Mucosa of gallbladder (tissue), 1 donor: ENCODE measurements at regions not wholly inside any gene's neighbourhood (a gene's known extent, or its start where the extent isn't known, plus 50 kb on each side); places are given as distances from the start of the nearest gene placed in this dataset.
"Not testable (repeated sequence)": the region's sequence is repeated elsewhere in the genome, so short reads cannot be mapped to it uniquely, and the experiment has no call there.

Experiments
- DNase-seq: peaks from one replicate; pipeline ENCODE4 v3.0.0-alpha.2; 2020; ENCODE audit warnings: low spot score
- donor health status: DM: no; HTN: no; CAD: no.

DNA sequence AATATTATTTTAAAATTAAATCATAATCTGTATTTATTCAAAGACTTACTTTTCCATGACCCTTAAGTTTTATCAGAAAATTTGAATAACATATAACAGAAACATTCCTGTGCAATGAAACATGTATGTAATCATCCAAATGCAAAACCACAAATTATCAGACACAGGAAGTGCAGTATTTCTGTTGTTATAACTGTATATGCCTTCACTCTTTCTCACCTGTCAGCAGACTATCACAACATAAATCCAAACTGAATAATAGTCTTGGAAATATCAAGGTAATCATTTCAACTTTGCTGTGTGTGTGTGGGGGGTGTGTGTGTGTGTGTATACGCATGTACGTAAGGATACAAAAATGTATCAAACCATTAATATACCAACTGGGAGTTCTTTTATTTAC lies 285.9 kb downstream of the SLC7A11 start:
- no peak for DNase-seq

DNA sequence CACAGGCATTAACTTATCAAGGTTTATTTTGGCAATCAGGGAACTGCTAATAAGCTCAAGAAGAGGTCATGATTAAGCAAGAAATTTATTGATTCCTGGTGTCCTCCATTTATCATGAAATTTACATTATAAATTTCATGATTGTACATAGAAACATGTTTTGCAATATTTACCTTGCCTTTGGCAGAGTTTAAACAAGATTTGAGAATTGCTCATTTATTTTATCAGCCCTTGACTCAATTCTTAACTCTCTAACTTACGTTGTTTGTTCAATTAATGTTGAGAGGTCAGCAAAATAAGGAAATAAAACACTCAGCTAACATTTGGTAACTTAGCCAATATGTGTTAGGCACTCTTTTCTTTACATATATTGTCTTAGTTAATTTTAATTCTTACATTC lies 286.6 kb downstream of the SLC7A11 start:
- DNase-seq, result no peak

DNA sequence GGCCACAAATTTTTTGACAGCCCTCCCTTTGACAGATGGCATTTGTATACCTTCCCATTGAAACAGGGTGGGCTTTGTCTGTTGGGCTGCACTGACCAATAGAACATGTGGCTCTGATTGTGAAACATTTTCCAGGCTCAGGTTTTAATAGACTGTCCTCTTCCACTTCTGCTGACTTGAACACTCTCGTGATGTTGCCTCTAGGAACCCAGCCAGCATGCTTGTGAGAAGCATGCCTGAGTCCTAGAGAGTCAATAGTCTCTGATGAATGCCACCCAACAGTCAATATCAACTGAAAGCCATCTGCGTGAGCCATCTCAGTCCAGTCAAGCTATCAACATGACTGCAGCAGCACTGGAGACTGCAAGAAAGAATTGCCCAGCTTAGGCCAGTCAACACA lies 290.0 kb downstream of the SLC7A11 start:
- DNase-seq, result no peak

DNA sequence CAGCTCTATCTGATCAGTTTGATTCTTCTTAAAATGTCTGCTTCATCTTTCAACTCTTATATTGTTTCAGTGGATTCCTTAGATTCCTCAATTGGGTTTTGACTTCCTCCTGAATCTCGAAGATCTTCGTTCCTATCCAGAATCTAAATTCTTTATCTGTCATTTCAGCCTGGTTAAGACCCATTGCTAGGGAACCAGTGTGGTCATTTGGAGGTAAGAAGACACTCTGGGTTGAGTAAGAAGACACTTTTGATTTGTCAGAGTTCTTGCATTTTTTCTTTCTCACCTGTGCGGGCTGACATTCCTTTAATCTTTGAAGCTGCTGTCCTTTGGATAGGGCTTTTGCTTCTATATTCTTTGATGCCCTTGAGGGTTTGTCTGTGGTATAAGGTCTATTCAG lies 291.9 kb downstream of the SLC7A11 start:
- DNase-seq, result no peak

DNA sequence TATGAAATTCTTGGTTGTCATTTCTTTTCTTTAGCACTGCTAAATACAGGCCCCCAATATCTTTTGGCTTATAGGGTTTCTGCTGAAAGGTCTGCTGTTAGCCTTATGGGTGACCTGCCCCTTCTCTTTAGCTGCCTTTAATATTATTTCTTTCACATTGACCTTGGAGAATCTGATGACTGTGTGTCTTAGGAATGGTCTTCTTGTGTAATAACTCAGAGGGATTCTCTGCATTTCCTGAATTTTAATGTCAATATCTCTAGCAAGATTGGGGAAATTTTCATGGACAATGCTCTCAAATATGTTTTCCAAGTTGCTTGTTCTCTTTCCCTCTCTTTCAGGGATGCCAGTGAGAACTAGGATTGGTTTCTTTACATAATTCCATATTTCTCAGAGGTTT lies 292.4 kb downstream of the SLC7A11 start:
- no peak for DNase-seq

DNA sequence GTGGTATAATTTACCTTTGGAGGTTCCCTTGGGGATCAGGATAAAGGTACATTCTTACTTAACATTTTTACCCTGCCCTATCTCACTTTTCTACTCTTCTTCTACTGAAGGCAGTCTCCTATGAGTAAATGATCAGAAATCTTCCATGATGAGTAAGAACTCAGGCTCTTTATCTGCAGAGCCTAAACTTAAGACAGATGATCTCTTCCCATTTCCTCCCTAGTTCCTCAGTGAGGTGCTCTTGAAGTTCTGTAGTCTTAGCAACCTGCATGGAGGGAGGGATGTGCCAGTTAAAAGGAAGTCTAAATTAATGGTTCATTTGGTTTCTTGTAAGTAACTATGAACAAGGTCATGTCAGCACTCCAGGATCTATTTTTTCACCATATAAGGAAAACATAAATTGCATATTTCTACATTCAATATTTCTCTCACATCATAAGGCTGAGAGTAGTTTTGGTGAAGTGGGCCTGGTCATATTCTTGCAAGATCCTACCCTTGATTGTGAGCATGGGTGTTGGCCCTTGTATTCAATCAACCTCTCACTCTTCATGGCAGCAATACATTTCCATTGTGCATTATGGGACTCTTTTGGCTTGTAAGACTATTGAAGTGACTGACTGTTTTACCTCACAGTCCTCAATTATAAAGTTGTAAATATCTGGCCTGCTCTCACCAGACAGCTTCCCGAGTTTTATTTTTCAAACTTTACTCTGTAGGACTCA lies 295.5 kb downstream of the SLC7A11 start:
- no peak for DNase-seq

DNA sequence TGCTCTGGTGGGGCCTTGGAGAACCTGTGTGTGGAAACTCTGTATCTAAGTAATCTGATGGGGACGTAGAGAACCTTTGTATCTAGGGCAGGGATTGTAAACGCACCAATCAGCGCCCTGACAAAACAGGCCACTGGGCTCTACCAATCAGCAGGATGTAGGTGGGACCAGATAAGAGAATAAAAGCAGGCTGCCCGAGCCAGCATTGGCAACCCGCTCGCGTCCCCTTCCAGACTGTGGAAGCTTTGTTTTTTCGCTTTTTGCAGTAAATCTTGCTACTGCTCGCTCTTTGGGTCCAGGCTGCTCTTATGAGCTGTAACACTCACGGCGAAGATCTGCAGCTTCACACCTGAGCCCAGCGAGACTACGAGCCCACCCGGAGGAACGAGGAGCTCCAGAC lies 299.3 kb downstream of the SLC7A11 start:
- not testable (repeated sequence) for DNase-seq

DNA sequence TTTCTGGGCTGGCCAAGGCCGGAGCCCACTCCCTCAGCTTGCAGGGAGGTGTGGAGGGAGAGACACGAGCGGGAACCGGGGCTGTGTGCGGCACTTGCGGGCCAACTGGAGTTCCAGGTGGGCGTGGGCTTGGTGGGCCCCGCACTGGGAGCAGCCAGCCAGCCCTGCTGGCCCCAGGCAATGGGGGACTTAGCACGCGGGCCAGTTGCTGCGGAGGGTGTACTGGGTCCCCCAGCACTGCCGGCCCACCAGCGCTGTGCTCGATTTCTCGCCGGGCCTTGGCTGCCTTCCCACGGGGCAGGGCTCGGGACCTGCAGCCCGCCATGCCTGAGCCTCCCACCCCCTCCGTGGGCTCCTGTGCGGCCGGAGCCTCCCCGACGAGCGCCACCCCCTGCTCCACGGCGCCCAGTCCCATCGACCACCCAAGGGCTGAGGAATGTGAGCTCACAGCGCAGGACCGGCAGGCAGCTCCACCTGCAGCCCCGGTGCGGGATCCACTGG lies 300.1 kb downstream of the SLC7A11 start:
- not testable (repeated sequence) for DNase-seq

DNA sequence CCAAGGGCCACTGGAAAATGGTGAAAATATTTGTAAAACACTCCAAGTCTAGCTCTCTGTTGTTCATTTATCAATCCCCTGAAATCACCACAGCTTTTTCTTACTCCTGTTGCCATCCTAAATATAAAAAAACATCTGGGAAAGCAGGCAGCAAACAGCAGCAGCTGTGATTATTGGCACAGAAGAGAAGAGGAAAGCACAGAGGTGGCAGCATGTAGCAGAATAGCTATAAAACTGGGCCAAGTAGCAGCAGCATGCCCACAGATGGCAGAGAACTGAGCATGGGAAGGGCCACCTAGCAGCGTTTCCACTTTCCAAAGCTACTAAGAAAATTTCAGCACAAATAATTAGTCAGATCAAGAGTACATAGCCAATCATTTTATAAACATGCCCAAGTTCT lies 307.2 kb downstream of the SLC7A11 start:
- DNase-seq, result no peak

DNA sequence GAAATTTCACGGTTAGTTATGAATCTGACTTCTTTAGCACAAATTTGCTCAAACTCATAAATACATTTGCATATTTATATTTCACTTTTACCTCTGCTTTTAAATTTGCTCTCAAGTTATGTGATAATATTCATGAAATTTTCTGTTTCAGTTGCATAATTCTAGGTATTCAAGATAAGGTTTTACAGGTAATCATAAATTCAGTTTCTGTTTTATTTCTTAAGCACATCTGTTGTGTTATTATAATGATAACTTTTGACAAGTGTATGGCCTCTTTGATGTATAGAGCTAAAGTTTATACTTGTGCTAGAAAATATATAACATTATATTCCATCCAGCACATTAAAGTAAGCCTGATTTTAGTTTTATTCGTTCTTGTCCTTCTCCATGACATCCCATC lies 308.1 kb downstream of the SLC7A11 start:
- DNase-seq, result no peak

DNA sequence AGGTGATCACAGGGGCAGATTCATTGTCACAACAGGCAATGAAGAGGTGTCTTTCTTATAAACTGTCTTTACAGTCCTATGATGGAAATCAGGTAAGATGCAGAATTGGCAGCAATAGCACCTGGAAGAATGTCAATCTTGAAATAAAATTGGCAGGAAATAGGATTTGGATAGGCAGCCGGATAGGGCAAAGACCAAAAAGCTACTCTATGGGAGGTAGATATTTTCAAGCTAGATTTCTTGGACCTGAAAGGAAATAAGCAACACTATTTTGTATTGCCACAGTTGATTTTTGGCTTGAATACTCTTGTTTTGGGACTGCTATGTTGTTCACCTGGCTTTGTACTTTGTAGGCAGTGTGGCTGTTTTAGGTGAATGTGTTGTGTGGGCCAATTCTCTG lies 314.2 kb downstream of the SLC7A11 start:
- DNase-seq, result no peak

DNA sequence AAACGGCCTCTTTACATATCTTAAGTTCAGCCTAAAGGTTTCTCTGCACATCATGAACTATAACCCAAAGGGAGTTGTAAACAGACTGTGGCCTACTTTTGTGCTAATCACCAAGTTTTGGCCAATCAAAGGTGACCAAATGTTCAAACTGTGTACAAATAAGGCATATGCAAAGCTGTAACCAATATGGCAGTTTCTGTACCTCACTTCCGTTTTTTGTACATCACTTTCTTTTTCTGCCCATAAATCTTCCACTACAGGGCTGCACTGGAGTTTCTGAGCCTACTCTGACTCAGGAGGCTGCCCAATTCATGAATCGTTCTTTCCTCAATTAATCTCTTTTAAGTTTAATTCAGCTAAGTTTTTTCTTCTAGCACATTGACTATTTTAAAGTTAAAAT lies 318.7 kb downstream of the SLC7A11 start:
- DNase-seq, result no peak

DNA sequence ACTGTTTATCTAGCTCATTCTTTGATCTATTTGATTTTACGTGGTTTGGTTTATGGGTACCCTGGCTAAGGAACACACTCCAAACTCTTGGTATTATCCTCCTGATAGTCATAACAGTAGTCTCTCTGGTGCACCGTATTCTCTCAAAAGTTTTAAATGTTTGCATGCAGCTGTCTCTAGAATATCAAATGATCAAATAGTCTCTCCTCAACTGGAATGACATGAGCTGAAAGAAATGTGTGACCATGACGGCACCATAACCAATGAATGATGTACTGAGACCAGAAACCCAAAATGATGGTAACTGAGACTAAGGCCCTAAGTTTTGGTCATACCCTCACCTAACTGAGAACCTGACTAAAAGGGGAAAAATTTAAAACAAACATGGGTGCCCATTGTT lies 319.4 kb downstream of the SLC7A11 start:
- no peak for DNase-seq

DNA sequence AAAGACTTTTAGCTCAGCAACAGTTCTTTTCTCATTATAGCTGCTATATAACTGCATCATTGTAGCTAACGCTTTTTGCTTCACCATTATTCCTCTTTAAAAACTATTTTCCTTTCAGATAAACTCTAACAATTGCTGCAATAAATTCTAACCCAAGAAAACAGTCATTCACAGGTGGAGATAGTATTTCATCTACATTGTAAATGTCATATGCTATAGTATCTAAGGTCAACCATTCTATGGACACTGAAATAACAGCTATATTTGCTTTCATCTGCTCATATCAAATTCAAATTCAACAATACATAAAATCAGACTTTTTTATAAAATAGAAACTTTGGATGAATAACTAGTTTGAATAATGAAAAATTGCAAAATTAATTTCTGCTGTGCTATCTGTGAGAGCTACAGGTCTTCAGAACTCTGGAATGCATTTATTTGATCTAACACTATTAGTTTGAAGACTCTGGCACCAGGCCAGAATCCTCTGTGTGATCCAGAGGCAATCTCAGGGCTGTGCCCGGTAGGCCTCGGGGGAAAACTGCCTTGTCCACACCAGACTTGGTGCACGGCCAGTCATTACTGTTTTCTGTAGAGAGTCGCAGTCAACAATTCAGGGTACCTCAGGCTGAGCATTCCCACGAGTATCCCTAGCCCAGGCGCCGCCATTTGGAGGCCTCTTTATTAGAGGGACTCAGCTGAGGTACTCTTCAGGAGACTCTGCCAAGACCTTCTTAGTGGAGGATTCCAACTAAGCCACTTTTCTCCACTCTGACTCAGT lies 332.4 kb downstream of the SLC7A11 start:
- no peak for DNase-seq

DNA sequence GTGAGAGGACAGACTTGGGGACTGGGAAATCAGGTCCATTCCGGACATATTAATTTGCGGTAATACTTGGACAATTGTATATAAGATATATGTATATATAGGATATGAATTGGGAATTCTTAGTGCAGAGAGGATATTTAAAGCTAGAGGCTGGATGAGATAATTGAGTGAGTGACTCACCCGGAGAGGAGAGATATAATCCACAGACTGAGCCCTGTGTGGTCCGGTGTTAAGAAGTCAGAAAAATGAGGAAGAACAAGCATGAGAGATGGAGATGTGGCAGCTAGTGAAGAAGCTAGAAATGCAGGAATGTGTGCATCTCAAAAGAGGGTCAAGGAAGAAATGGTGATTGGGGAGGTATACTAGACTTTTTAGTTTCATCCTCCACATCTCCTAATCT lies 336.2 kb downstream of the SLC7A11 start:
- no peak for DNase-seq

DNA sequence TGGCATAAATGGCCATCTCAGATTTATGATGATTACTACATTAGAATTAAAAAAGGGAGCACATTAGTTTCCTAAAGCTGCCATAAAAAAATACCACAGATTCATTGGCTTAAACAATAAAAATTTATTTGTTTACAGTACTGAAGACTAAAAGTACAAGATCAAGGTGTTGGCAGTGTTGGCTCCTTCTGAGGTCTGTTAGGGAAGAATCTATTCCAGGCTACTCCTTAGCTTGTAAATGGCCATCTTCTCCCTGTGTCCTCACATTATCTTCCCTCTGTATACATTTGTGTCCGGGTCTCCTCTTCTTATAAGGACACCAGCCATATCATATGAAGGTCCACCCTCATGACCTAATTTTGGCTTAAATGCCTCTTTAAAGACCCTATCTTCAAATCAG lies 341.0 kb downstream of the SLC7A11 start:
- no peak for DNase-seq

DNA sequence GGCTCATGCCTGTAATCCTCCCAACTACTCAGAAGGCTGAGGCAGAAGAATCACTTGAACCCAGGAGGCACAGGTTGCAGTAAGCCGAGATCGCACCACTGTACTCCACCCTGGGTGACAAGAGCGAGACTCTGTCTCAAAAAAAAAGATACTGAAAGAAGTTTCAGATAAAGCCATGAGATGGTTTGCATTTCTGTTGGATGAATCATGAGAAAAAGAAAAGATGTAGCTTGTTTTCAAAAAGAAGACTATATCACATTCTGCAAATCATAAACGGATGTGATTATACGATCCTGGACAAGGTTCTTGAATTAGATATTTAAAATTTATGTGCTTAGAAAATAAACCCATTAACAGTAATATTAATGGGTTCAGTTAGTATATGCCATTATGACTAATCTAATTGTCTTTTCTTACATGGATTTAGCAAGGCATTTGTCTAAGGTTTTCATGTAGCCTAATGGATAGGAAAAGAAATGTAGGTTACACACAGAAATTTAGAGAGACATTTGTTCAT lies 345.9 kb downstream of the SLC7A11 start:
- no peak for DNase-seq

DNA sequence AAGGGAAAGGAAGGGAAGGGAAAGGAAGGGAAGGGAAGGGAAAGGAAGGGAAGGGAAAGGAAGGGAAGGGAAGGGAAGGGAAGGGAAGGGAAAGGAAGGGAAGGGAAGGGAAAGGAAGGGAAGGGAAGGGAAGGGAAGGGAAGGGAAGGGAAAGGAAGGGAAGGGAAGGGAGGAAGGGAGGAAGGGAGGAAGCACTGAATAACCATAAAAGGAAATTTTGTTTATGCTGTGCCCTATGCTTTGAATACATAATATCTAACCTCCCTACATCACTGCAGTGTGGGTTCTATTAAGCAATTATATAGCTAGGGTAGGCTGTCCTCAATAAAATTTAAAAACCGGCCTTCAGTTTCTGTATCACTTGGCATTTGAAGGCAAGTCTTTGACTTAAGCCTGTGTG lies 346.6 kb downstream of the SLC7A11 start:
- DNase-seq, result not testable (repeated sequence)

DNA sequence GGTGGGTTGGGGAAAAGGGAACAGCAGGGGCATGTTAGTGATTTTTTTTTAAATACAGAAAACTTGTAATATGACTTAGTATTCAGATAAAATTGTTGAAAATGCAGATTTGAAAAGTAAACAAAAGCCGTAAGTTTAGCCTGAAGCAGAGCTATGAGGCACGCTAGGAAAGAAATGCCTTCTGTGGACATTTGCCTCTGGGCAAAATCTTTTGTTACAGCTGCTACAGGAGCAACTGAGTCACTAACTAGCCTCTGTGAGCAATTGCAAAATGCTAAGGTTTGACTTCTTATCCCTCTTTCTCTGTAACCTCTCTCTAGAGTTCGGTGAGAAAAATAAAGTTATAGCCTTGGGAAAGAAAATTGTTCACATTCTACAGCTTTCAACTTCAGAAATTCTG lies 350.0 kb downstream of the SLC7A11 start:
- DNase-seq, result no peak

DNA sequence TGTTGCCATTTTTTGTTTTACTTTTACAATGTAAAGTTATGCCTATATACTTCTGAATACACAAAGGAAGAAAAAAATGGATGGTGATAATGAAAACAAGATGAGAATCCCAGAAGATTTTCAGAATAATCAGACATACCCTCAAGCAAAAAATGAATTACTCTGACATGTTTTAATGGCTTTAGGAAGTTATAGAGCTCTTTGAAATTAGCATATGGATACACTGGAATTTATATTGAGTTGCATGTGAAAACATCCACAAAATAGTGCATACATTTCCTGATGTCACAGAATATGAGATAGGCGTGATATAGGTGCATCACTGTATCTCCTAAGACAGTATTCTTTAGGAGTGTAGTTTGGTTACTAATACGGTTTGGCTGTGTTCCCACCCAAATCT lies 351.3 kb downstream of the SLC7A11 start:
- DNase-seq, result no peak

DNA sequence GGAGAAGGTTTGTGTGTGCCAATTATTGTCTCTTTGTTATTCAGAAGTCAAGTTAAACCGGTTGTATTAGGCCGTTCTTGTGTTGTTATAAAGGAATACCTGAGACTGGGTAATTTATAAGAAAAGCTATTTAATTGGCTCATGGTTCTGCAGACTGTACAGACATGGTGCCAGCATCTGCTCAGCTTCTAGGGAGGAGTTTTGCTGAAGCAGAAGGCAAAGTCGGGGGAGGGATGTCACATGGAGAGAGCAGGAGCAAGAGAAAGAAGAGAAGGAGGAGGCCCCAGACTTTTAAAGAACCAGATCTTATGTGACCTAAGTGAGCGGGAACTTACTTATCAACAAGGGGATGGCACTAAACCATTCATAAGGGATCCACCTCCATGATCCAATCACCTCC lies 349.3 kb upstream of the PCDH18 start:
- DNase-seq, result no peak

DNA sequence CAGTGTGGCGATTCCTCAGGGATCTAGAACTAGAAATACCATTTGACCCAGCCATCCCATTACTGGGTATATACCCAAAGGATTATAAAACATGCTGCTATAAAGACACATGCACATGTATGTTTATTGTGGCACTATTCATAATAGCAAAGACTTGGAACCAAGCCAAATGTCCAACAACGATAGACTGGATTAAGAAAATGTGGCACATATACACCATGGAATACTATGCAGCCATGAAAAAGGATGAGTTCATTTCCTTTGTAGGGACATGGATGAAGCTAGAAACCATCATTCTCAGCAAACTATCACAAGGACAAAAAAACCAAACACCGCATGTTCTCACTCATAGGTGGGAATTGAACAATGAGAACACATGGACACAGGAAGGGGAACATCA lies 335.8 kb upstream of the PCDH18 start:
- DNase-seq, result not testable (repeated sequence)

DNA sequence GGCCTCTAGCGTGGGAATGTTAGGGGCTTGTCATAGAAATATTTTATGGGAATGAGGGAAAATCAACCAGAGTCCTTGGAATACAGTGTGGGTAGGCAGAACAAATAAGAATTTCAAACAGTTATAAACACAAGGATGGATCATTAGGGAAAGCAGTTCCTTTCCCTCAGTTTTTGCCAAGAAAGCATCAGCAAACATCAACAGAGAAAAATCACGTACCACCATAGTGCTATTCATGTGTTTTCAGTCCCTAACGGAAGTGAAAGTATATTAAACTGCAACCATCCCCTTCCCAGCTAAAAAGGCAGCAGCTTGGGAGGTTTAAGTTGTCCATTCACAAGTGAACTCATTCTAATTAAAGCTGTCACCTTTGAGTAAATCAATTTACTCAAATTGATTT lies 334.4 kb upstream of the PCDH18 start:
- DNase-seq, result no peak
